ENCODE measurements at regions not wholly inside any gene's neighbourhood (a gene's known extent, or its start where the extent isn't known, plus 50 kb on each side); places are given as distances from the start of the nearest gene placed in this dataset.
A peak's percentile ranks its signal among the peaks of the same experiment; 100 is the strongest.

DNA sequence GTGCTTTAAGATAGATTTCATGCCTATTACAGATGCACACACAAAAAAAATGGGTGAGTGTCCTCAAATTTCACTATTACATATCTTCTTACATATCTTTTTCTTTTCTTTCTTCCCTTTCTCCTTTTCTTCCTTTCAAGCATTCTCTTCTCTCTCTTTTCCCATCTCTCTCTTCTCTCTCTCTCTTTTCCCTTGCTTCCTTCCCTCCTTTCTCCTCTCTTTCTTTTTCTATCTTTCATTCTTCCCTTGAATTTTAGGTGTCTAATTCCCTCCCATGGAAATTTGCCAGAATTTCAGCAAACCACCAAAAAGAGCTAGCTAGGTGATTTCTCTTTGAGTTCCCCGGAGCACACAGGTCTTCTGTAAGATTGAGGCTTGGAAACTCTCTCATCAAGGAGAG, 395.3 kb upstream of the RUNX1 start:
- no peaks in the 10 kb centered on the region for H3K79me2 ChIP-seq (ENCODE audit: low read length)
- H3K9me3 ChIP-seq (replicated peaks; ENCODE audit: insufficient read depth, low read length), result no peaks in the 10 kb centered on the region
- TF ChIP-seq EZH2phosphoT487 (IDR thresholded peaks at IDR 0.05; ENCODE audit: low read length) (no peak), EZH2 (optimal IDR thresholded peaks at IDR 0.05; ENCODE audit: low read depth, low read length) (no peak)
- TF ChIP-seq, protein P1, sequence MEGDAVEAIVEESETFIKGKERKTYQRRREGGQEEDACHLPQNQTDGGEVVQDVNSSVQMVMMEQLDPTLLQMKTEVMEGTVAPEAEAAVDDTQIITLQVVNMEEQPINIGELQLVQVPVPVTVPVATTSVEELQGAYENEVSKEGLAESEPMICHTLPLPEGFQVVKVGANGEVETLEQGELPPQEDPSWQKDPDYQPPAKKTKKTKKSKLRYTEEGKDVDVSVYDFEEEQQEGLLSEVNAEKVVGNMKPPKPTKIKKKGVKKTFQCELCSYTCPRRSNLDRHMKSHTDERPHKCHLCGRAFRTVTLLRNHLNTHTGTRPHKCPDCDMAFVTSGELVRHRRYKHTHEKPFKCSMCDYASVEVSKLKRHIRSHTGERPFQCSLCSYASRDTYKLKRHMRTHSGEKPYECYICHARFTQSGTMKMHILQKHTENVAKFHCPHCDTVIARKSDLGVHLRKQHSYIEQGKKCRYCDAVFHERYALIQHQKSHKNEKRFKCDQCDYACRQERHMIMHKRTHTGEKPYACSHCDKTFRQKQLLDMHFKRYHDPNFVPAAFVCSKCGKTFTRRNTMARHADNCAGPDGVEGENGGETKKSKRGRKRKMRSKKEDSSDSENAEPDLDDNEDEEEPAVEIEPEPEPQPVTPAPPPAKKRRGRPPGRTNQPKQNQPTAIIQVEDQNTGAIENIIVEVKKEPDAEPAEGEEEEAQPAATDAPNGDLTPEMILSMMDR (IDR thresholded peaks at IDR 0.05; ENCODE audit: low read length), result no peak
- H3K4me3 ChIP-seq (ENCODE audit: low read length), result no peak overlapping the region
- no peaks in the 10 kb centered on the region for H3K27me3 ChIP-seq (replicated peaks; ENCODE audit: insufficient read depth, low read length)
- no peaks in the 10 kb centered on the region for H3K4me1 ChIP-seq (ENCODE audit: low read length)
- H2AFZ ChIP-seq (ENCODE audit: low read length), result no peak overlapping the region
- H3K36me3 ChIP-seq (replicated peaks; ENCODE audit: insufficient read depth, low read length), result no peaks in the 10 kb centered on the region
- H4K20me1 ChIP-seq (ENCODE audit: insufficient read depth, low read length), result no peaks in the 10 kb centered on the region
- H3F3A ChIP-seq (ENCODE audit: insufficient read depth, low read length), result no peaks in the 10 kb centered on the region
- no peak overlapping the region for H3K9ac ChIP-seq (ENCODE audit: low read length)
- H3K4me2 ChIP-seq (ENCODE audit: low read depth, low read length), result no peak overlapping the region
- H3K27ac ChIP-seq (ENCODE audit: low read length), result no peak overlapping the region
- DNase-seq, result no peak
- no peaks in the 10 kb centered on the region for H3K9me2 ChIP-seq (replicated peaks; ENCODE audit: insufficient read depth, low read length)

DNA sequence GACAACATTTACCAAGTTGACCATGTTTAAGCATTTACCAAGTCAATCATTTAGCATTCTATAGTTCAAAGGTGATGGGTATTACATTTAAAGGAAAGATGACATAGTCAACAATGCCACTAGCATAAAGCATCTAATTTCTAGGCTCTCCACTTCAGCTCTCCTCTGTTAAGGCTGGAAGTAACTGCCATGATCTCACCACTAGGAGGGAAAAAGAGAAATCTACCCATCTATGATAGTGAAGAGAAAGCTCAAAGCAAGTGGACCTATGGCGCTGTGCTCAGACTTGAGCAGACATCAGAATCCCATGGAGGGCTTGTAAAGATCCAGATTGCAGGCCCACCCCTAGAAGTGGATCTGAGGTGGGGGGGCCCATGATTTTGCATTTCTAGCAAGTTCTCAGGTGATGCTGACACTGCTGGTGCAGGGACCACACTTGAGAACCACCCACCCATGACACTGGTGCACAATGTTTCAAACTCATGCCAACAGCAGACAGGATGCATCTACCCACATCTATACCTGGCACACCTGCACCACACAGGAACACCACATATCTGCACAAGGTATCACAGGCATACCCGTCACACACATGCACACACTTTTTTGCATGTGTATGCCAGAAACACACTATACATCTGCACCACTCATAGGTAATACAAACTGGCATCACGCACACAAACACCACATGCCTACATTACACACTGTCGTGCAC, 392.9 kb upstream of the RUNX1 start:
- Histone ChIP-seq H3K4me1 (ENCODE audit: low read length) (peaks cover 8% of the 10 kb centered on the region), H3K27ac (ENCODE audit: low read length) (no peak overlapping the region), H3K79me2 (ENCODE audit: low read length) (no peaks in the 10 kb centered on the region), H3K36me3 (replicated peaks; ENCODE audit: insufficient read depth, low read length) (no peaks in the 10 kb centered on the region), H3F3A (ENCODE audit: insufficient read depth, low read length) (no peaks in the 10 kb centered on the region), H4K20me1 (ENCODE audit: insufficient read depth, low read length) (no peaks in the 10 kb centered on the region), H3K9ac (ENCODE audit: low read length) (no peak overlapping the region), H3K4me2 (ENCODE audit: low read depth, low read length) (no peak overlapping the region), H3K9me2 (replicated peaks; ENCODE audit: insufficient read depth, low read length) (no peaks in the 10 kb centered on the region), H3K4me3 (ENCODE audit: low read length) (no peak overlapping the region), H2AFZ (ENCODE audit: low read length) (no peak overlapping the region), H3K9me3 (replicated peaks; ENCODE audit: insufficient read depth, low read length) (no peaks in the 10 kb centered on the region), H3K27me3 (replicated peaks; ENCODE audit: insufficient read depth, low read length) (no peaks in the 10 kb centered on the region)
- no peak for DNase-seq
- TF ChIP-seq EZH2 (optimal IDR thresholded peaks at IDR 0.05; ENCODE audit: low read depth, low read length) (no peak), EZH2phosphoT487 (IDR thresholded peaks at IDR 0.05; ENCODE audit: low read length) (no peak)
- TF ChIP-seq, protein P1 (IDR thresholded peaks at IDR 0.05; ENCODE audit: low read length), result no peak

- Histone ChIP-seq H3K4me3 (ENCODE audit: low read length) (no peak overlapping the region; the same call in 1 of the 2 replicates), H3K79me2 (ENCODE audit: low read length) (no peaks in the 10 kb centered on the region), H3F3A (ENCODE audit: insufficient read depth, low read length) (no peaks in the 10 kb centered on the region), H4K20me1 (ENCODE audit: insufficient read depth, low read length) (no peaks in the 10 kb centered on the region), H3K4me2 (ENCODE audit: low read depth, low read length) (peak overlapping the region; percentile 7; the same call in 1 of the 2 replicates), H3K27me3 (replicated peaks; ENCODE audit: insufficient read depth, low read length) (no peaks in the 10 kb centered on the region), H2AFZ (ENCODE audit: low read length) (no peak overlapping the region), H3K9me3 (replicated peaks; ENCODE audit: insufficient read depth, low read length) (no peaks in the 10 kb centered on the region), H3K4me1 (ENCODE audit: low read length) (peaks cover 8% of the 10 kb centered on the region), H3K36me3 (replicated peaks; ENCODE audit: insufficient read depth, low read length) (no peaks in the 10 kb centered on the region), H3K27ac (ENCODE audit: low read length) (no peak overlapping the region), H3K9me2 (replicated peaks; ENCODE audit: insufficient read depth, low read length) (no peaks in the 10 kb centered on the region), H3K9ac (ENCODE audit: low read length) (no peak overlapping the region)
- TF ChIP-seq EZH2phosphoT487 (IDR thresholded peaks at IDR 0.05; ENCODE audit: low read length), result no peak
- TF ChIP-seq, protein P1 (IDR thresholded peaks at IDR 0.05; ENCODE audit: low read length), result no peak
- TF ChIP-seq EZH2 (optimal IDR thresholded peaks at IDR 0.05; ENCODE audit: low read depth, low read length), result no peak
- peak; percentile 60 for DNase-seq
Observed at GRCh38 chr21:35438643-35439404, 389.7 kb upstream of the RUNX1 start.
